Body of pancreas (tissue), 4 donors: ENCODE measurements at regions not wholly inside any gene's neighbourhood (a gene's known extent, or its start where the extent isn't known, plus 50 kb on each side); places are given as distances from the start of the nearest gene placed in this dataset.

Experiments
- ATAC-seq: fragments of 150-250 bp; one replicate; pipeline ENCODE4 v1.9.1; 2016
- DNase-seq, 4 donors: peaks; one replicate each; pipeline ENCODE4 v3.0.0-alpha.2; 2019
- H3K27ac ChIP-seq, 4 donors: fragments of 200-600 bp; sonication (generic); 1 replicate in 3 of 4; 2 replicates in 1 of 4; pipeline versions ENCODE4 v1.5.1 to v1.6.1; 2016 to 2019; ENCODE audit warnings: mild to moderate bottlenecking in 1 of 4, mixed read lengths in 1 of 4, moderate library complexity in 1 of 4
- H3K27me3 ChIP-seq, 2 donors: fragments of 200-600 bp; sonication (generic); one replicate each; pipeline ENCODE4 v1.6.0; 2016; ENCODE audit warnings: mild to moderate bottlenecking in 1 of 2
- H3K36me3 ChIP-seq, 2 donors: fragments of 200-600 bp; sonication (generic); replicated peaks in 1 of 2; 2 replicates each; pipeline ENCODE4 v1.5.1; 2016; ENCODE audit warnings: low read depth in 2 of 2; ENCODE audit not compliant: insufficient read depth in 1 of 2
- H3K4me1 ChIP-seq: fragments of 200-600 bp; sonication (generic); one replicate; pipeline ENCODE4 v1.6.0; 2016
- H3K4me3 ChIP-seq, 2 donors: fragments of 200-600 bp; sonication (generic); 1 replicate in 1 of 2; 2 replicates in 1 of 2; pipeline ENCODE4 v1.5.1; 2016 to 2019
- H3K9me3 ChIP-seq, 3 donors: fragments of 200-600 bp; sonication (generic); 1 replicate in 2 of 3; 2 replicates in 1 of 3; pipeline ENCODE4 v1.5.1; 2016
- POLR2A ChIP-seq, 3 donors: fragments of 450-650 bp; IDR thresholded peaks; one replicate each; pipeline ENCODE4 v1.6.1; 2016; ENCODE audit warnings: antibody characterized with exemption in 3 of 3, mild to moderate bottlenecking in 2 of 3
- WGBS, 2 donors: methylation state at CpG; one replicate each; pipeline ENCODE4 v1.1.5; 2017; 5-methylcytosine and 5-hydroxymethylcytosine counted together
- intact Hi-C: fragments of 100-400 bp; cut with DNase I; formaldehyde crosslinking; loops from one replicate; pipeline ENCODE4 v1.15.1; 2023
- TF ChIP-seq, protein P1 (sequence below), 7 experiments: fragments of 450-650 bp in 4 of 7; fragments of 200-600 bp in 3 of 7; sonication (generic) in 3 of 7; IDR thresholded peaks; one replicate each; pipeline ENCODE4 v1.5.1; 2016 to 2019; ENCODE audit warnings: antibody characterized with exemption in 7 of 7

DNA sequence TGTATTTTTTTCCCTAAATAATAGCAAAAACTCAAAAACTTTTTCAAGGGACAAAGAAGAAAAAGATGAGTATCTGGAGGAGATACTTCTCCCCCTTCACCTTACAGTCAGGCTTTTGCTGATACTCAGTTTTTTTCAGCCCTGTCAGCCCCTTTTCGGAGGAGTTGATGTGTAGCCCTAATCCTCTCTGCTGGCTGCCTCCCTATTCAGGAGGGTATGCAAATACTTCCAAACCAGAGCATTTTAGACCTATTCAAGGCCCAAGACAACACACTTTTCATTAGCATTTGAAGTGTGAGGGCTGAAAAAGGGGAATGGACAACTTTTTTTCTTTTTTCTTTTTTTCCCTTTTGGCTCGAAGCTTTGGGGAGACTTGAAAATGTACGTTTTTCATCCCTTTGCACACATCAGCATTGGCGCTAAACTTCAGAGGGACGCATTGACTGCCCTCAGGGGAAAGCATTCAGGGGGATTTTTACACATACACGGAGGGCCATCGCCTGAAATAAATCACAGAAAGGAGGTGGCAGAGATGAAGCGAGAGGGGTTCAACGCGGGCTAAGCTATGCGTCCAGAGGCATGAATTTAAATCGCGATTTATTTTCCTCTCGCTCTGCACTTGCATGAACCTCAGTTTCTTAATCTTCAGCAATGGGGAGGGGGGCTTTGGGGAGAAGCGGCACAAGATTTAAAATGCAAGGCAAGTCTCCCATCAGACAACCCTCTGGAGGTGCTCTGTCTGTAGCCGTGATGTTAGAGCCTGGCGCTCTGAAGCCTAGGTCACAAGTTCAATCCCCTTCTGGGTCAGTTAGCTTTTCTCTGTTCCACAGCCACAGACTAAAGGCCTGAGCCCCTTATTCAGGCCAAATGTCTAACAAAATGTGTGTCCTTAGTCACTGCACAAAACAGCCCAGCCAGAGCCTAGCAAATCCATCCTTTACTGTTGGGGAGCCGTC is 86.3 kb downstream of the ASCL1 start:
- Histone ChIP-seq H3K9me3 (no peaks in the 10 kb centered on the region), H3K36me3 (no peaks in the 10 kb centered on the region), H3K27ac (no peak overlapping the region), H3K4me3 (no peak overlapping the region), H3K4me1 (no peaks in the 10 kb centered on the region), H3K27me3 (no peaks in the 10 kb centered on the region)
- intact Hi-C loops: no loop called here
- TF ChIP-seq POLR2A (IDR thresholded peaks at IDR 0.05): no peak
- TF ChIP-seq, protein P1, sequence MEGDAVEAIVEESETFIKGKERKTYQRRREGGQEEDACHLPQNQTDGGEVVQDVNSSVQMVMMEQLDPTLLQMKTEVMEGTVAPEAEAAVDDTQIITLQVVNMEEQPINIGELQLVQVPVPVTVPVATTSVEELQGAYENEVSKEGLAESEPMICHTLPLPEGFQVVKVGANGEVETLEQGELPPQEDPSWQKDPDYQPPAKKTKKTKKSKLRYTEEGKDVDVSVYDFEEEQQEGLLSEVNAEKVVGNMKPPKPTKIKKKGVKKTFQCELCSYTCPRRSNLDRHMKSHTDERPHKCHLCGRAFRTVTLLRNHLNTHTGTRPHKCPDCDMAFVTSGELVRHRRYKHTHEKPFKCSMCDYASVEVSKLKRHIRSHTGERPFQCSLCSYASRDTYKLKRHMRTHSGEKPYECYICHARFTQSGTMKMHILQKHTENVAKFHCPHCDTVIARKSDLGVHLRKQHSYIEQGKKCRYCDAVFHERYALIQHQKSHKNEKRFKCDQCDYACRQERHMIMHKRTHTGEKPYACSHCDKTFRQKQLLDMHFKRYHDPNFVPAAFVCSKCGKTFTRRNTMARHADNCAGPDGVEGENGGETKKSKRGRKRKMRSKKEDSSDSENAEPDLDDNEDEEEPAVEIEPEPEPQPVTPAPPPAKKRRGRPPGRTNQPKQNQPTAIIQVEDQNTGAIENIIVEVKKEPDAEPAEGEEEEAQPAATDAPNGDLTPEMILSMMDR (IDR thresholded peaks at IDR 0.05): no peak
- DNase-seq (no peak), ATAC-seq (no peak)
- WGBS, 2 donors: 17 to 30% methylated on average over 18 of the region's 18 CpGs

DNA sequence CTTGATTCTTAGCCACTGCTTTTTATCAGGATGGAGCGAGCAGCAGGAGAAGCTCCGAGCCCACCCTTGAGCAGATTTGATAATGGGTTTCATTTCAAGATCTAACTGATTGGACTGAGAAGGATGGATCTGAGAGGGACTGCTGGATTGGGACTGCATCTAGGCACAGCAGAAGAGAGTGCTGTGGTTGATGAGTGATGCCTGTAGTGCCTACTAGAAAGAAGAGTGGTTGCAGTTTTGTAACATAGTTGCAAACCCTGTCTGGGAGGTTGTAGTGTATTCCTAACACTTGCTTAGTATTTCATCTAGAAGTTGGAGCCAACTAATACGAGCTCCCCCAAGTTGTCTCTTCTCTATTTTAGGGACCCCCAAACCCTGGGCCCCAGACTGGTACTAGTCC is 88.7 kb downstream of the ASCL1 start:
- intact Hi-C loops: no loop called here
- ATAC-seq: no peak
- DNase-seq: no peak
- WGBS, 2 donors: 52 to 59% methylated on average over 3 of the region's 3 CpGs
- H3K4me3 ChIP-seq: no peak overlapping the region
- H3K27ac ChIP-seq: no peak overlapping the region
- no peaks in the 10 kb centered on the region for H3K36me3 ChIP-seq
- no peaks in the 10 kb centered on the region for H3K27me3 ChIP-seq
- no peaks in the 10 kb centered on the region for H3K9me3 ChIP-seq
- no peaks in the 10 kb centered on the region for H3K4me1 ChIP-seq
- TF ChIP-seq POLR2A (IDR thresholded peaks at IDR 0.05): no peak
- TF ChIP-seq, protein P1 (IDR thresholded peaks at IDR 0.05): no peak

DNA sequence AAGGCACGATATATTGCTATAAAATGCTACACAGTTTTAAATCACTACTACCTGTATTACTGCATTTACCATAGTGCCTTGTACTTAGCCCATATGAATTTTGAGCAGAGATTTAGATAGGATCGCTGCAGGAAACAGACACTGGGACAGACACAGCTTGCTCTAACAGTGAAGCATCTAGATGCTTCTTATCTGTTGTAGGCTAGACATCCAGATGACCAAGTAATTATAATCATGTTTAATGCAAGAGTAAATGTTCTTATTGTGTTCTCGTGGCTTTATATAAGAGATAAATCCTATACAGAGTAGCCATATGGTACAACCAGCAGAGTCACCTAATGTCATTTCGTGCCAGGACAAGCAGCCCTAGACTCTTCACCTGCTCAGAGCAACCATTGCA is 92.8 kb downstream of the ASCL1 start:
- no peaks in the 10 kb centered on the region for H3K27me3 ChIP-seq
- no peaks in the 10 kb centered on the region for H3K4me1 ChIP-seq
- no peaks in the 10 kb centered on the region for H3K36me3 ChIP-seq
- no peaks in the 10 kb centered on the region for H3K9me3 ChIP-seq
- no peak overlapping the region for H3K4me3 ChIP-seq
- 58 to 61% methylated on average over 4 of the region's 4 CpGs for WGBS, 2 donors
- TF ChIP-seq, protein P1 (IDR thresholded peaks at IDR 0.05): no peak
- TF ChIP-seq POLR2A (IDR thresholded peaks at IDR 0.05): no peak
- no peak overlapping the region for H3K27ac ChIP-seq
- ATAC-seq (no peak), DNase-seq (no peak)
- intact Hi-C loops: no loop called here

DNA sequence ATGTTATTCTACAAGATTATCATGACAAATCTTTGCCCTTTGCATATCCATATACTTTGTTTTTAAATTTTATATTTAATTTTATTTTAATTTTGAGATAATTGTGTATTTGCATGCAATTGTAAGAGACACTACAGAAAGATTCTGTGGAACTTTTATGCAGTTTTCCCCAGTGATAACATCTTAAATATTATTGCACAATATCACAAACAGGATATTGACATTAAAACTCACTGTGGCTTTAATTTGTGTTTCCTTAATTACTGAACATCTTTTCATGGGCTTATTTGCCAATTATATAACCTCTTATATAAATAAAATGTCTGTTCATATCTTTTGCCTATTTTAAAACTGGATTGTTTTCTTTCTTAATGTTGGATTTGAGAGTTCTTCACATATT is 95.6 kb downstream of the ASCL1 start:
- intact Hi-C loops: no loop called here
- no peak overlapping the region for H3K4me3 ChIP-seq
- no peaks in the 10 kb centered on the region for H3K27me3 ChIP-seq
- no peak for DNase-seq
- TF ChIP-seq POLR2A (IDR thresholded peaks at IDR 0.05): no peak
- TF ChIP-seq, protein P1 (IDR thresholded peaks at IDR 0.05): no peak
- no peaks in the 10 kb centered on the region for H3K4me1 ChIP-seq
- H3K27ac ChIP-seq: no peak overlapping the region
- H3K9me3 ChIP-seq: no peaks in the 10 kb centered on the region
- no peak for ATAC-seq
- no peaks in the 10 kb centered on the region for H3K36me3 ChIP-seq

DNA sequence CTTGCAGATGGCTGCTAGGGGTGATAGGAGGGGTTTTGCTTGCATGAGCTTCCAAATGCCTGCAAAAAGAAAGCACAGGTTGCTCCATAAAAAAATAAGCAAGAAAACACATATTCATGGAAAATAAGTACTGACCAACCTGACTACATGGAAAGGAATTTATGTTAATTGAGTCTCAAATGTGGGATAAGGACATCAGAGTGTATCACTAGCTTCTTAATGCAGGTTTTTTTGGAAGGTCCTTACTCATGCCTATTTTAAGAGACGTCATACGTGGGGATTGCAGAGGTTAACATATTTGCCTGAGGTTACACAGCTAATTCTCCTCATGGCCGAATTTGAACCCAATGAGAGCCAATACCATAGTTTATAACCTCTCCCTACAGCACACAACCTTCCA is 116.2 kb downstream of the ASCL1 start:
- no peak for ATAC-seq
- intact Hi-C loops: no loop called here
- WGBS, 2 donors: 51 to 59% methylated on average over 3 of the region's 3 CpGs

More for the DNA sequence above, 116.2 kb downstream of the ASCL1 start:
- Histone ChIP-seq H3K27ac (no peak overlapping the region), H3K36me3 (no peaks in the 10 kb centered on the region), H3K4me3 (no peak overlapping the region), H3K9me3 (no peaks in the 10 kb centered on the region), H3K4me1 (no peaks in the 10 kb centered on the region), H3K27me3 (no peaks in the 10 kb centered on the region)
- no peak for TF ChIP-seq POLR2A (IDR thresholded peaks at IDR 0.05)
- TF ChIP-seq, protein P1 (IDR thresholded peaks at IDR 0.05): no peak
- no peak for DNase-seq
